Left colon (tissue), 2 donors: ENCODE measurements at regions not wholly inside any gene's neighbourhood (a gene's known extent, or its start where the extent isn't known, plus 50 kb on each side); places are given as distances from the start of the nearest gene placed in this dataset.
"Not testable (repeated sequence)": the region's sequence is repeated elsewhere in the genome, so short reads cannot be mapped to it uniquely, and the experiment has no call there.

ENCODE experiments used
- ATAC-seq: fragments of 200-7000 bp; cut with Tn5 transposase; one replicate; pipeline ENCODE4 v1.9.1; 2020; ENCODE audit warnings: mild to moderate bottlenecking, moderate library complexity
- DNase-seq, 2 donors: peaks; one replicate each; pipeline ENCODE4 v3.0.0-alpha.2; 2020
- intact Hi-C, 2 donors: fragments of 100-400 bp; cut with DNase I in 1 of 2; cut with micrococcal nuclease in 1 of 2; formaldehyde crosslinking; loops; one replicate each; pipeline versions ENCODE4 v1.11.2 to v1.14.0; 2022; cut with DNase I, micrococcal nuclease
- donor health status: DM: no; HTN: no; CAD: no.
- donor health status: DM: yes; HTN: yes; CAD: no.

DNA sequence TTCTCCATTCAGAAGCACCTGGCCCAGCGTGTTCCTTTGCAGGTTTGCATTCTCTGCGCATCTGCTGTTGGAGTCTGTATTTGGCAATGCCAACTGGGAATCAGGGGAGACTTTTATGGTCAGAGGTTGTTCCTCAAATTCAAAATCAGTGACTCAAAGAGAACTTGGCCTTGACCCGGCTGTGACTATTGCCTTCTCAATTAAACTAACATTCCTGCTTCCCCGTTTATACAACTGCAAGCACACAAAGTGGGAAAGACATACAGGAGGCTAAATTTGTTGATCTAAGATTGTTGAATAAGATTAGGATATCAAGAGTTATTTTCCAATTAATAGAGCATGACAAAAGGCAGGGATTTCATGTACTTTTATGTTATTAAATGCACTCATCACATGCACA is 402.4 kb upstream of the IRX2 start:
- ATAC-seq, result no peak
- DNase-seq, result no peak
- intact Hi-C loops, result no loop called here

DNA sequence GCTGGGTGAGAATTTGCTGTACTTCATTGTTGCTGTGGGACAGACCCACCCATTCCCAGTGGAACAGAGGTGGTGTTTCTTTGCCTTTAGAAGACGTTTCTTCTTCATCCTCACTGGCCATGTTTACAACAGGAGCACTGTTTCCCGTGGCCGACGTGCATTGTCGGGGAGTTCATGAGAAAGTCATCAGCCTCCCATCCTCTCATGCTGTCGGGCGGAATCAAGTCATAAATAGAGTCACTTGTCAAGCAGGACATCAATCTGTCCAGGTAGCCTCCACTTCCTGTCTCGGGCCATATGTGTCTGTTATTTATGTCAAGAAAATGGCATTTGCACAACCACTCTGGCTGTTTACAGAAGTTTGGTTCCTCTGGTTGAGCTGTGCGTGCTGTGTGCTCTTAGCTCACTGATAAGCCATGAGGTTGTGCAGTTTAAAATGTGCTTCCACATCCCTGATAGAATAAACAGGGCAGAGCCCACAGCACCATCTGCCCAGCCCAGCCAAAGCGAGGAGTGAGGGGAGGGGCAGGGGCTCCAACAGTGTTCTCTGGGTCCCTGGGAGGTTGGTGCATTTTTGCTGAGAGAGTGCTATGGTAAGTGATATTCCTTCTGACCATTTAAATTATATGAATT is 401.9 kb upstream of the IRX2 start:
- intact Hi-C loops, result no loop called here
- ATAC-seq (no peak), DNase-seq (no peak)

DNA sequence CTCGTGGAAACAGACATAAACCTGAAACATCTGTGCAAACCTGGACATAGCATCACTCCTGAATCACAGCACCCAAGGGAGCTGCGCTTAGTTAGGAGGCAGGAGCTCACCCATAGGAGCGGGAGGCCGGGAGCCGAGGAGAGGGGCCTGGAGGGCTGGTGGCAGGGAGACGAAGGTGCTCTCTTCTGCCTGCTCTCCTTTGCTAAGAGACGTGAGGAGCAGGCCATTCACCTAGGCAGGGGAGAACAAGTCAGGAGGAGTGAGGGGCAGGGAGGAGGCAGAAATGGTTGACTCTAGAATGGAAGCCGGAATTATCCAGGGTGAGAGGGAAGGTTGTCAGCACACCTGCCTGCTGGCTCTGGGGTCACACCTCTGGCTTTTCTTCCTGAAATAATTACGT is 398.4 kb upstream of the IRX2 start:
- intact Hi-C loops, result no loop called here
- DNase-seq (no peak), ATAC-seq (no peak)

DNA sequence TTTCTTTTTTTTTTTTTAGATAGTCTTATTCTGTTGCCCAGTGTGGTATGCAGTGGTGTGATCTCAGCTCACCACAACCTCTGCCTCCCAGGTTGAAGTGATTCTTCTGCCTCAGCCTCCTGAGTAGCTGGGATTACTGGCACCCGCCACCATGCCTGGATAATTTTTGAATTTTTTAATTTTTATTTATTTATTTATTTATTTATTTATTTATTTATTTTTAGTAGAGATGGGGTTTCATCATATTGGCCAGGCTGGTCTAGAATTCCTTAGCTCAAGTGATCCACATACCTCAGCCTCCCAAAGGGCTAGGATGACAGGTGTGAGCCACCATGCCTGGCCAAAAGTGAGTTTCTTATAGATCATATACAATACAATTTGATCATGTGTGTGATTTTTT is 395.9 kb upstream of the IRX2 start:
- DNase-seq, intact Hi-C loops, ATAC-seq: not testable (repeated sequence)

DNA sequence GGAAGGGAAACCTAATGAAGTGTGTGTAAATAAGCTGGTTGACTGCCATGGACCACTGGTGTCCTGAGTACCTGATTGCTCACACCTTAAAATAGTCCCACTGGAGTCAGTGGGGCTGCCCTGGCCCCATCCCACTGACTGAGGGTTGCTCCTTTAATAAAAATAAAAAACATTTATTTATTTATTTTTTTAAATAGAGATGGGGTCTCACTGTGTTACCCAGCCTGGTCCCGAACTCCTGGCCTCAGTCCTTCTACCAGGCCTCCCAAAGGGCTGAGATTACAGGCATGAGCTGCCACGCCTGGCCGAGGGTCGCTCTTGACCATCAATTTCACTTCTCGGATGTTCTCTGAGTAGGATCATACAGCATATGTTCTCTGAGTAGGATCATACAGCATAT is 394.2 kb upstream of the IRX2 start:
- DNase-seq (no peak), ATAC-seq (no peak)
- intact Hi-C loops, result no loop called here

DNA sequence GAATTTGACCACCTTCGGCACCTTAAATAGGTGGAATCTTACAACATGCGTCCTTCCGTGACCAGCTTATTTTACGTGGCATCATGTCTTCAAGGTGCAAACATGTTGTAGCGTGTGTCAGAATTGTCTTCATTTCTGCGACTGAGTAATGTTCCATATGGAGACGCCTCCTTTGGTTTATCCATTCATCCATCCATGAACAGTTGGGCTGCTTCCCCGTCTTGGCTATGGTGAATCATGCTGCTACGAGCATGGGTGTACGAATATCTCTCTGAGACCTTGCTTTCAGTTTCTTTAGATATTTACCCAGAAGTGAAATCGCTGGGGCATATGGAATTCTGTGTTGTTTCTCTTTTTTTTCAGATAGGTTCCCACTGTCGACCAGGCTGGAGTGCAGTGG is 391.9 kb upstream of the IRX2 start:
- DNase-seq (no peak), ATAC-seq (no peak)
- intact Hi-C loops, result no loop called here

DNA sequence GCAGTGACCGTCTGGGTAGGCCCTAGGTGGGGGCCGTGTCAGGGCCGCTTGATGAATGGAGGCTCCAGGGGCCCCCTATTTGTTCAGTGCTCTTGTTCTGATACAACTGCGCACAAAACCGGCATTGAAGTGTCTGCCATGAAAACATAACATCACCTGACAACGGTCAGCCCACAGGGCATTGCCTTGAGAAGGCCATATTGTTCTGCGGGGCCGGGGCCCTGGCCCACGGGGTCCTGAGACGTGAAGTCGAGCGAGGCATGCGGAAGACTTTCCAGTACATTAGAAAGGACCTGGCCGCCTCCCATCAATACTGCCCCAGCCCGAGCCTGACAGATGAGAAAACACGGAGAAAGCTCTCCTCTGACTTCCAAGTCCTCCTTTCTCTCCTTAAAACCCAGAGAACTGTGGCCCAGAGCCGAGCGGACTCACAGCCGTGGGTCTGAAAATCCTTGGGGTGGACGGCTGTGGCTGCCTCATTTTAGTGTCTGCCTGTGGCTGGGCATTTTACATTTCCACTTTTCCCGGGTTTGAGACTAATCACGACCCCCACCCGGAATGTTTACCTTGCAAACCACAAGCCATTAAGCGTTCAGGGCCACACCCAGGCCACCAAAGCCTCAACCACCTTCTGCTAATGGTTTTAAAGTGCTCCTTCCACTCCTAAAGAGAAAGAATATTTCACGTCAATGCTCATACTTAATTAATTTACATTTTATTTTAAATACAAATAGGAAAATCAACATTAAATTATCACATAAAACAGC is 391.0 kb upstream of the IRX2 start:
- ATAC-seq, result no peak
- intact Hi-C loops, result no loop called here
- no peak for DNase-seq

DNA sequence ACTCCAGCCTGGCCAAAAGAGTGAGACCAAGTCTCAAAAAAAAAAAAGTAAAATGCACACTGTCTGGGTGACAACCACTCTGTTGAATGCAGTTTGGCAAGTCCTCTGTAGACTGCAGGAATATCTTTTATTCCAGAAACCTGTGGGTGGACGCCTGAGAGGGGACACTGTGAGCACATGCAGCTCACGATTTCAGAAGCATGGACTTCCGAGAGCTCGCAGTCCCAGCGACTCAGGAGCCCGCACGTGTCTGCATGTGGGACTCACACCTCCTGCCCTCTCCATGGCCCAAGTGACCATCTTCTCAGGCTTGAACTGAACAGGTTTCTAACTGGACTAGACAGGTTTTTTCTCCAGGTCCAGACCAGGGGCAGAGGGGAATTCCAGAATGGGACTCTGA is 388.6 kb upstream of the IRX2 start:
- DNase-seq, result no peak
- intact Hi-C loops, result no loop called here
- ATAC-seq, result no peak

DNA sequence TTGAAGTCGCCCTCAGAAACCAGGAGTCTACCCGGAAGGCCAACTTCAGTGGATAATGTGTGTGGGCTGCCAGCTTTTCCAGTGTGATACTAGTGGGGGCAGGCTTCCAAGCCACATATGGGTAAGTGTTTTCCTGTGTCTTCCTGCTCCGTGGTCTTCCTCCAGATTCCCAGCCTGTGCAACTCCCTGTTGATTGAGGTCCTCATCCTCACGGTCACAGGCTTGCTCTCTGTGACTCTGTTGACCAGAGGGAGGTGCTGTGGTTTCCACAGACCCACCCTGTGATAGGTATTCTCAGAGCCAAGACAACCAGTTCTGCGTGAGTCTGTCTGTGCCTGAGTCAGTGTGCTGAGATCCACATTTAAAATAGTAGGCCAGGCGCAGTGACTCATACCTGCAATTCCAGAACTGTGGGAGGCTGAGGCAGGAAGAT is 388.0 kb upstream of the IRX2 start:
- DNase-seq, result no peak
- no peak for ATAC-seq
- intact Hi-C loops, result no loop called here

DNA sequence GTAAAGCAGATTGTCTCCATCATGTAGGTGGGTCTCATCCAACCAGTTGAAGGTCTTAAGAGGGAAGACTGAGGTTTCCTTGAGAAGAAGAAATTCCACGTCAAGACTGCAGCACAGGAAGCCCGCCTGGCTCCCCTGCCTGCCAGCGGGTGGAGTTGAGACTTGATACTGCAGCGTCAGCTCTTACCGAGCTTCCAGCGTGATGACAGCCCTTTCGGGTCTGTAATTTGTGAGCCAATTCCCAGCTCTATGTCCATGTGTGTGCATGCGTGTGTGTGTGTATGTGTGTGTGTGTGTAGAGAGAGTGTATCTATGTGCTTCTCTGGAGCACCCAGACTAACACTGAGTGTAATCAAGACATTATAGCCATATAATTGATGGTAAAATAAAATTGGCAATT is 379.7 kb upstream of the IRX2 start:
- ATAC-seq, result no peak

DNA sequence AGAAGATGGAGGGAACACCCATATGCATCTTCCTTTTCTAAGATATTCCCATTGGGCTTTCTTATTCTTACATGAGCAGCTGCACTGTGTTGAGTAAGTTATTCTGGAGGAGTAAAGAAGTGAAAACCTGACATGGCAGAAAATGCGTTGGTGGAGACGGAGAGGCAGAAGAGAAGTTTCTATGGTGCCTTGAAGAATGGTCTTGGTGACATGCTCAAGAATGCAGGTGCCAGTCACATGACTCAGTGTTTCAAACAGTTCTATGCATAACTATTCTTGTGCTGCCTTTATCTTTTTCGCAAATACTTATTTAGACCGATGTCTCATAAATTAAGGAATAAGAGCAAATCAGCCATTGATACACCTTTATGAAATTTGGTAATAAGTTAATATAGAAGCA is 377.8 kb upstream of the IRX2 start:
- DNase-seq (no peak), ATAC-seq (no peak)
- intact Hi-C loops, result no loop called here

More for the DNA sequence above, 379.7 kb upstream of the IRX2 start:
- intact Hi-C loops, result no loop called here
- no peak for DNase-seq

DNA sequence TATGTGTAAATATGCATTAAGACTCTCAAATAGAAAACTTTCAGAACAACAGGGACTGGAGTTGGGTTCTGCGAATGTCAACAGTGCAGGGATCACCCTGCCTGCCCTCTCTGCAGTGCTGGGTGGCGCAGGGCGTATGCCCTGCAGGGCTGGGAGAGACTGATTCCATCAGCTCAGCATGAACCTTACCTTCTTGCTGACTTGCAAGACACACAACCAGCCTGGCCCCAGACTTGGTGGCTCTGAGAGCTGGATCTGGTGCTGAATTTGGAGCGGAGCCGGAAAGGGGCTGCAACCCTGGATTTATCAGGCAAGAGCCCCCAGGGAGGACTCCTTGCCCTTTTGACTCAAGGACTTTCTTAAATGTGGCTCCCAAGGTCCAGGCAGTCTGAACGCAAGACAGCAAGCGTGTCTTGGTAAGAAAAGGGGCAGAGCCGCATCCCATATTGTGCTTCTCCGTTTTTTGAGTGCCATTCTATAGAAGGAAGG is 376.0 kb upstream of the IRX2 start:
- DNase-seq (no peak), ATAC-seq (no peak)
- intact Hi-C loops, result no loop called here

DNA sequence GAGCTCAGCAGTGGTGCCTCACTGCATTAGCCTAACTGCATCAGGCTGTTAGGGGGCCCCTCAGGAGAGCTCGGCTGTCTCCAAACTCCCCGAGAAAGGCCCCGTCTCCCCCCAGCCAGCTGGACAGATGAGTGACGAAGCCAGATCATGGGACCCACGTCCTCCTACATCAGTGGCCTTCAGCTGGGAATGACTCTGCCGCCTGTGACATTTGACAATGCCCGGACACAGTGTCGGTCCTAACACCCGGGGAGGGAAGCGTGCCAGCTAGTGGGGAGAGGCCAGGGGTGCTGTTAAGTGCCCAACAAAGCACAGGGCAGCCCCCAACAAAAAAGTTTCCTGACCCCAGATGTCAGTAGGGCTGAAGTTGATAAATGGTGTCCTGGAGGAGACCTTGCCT is 375.2 kb upstream of the IRX2 start:
- DNase-seq, result no peak
- intact Hi-C loops, result no loop called here
- ATAC-seq, result no peak

DNA sequence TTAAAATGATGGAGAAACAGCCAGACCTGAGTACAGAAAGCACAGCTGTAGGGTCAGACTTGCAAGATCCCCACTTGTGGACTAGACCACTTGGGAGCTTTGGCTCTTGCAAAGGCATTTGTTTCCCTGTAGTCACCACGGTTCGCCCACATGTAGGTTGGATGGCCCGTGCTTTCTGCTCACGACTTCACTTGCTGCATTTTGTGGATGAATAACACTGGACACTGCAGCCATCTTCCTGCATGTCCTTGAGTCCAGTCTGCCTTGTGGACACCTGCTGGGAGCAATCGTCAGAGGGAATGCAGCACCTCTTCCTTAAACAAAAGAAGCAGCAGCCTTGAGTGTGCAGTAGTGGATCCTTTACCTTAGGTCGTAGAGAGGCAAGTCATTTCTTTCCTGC is 372.9 kb upstream of the IRX2 start:
- ATAC-seq, result no peak
- no peak for DNase-seq
- intact Hi-C loops, result no loop called here

DNA sequence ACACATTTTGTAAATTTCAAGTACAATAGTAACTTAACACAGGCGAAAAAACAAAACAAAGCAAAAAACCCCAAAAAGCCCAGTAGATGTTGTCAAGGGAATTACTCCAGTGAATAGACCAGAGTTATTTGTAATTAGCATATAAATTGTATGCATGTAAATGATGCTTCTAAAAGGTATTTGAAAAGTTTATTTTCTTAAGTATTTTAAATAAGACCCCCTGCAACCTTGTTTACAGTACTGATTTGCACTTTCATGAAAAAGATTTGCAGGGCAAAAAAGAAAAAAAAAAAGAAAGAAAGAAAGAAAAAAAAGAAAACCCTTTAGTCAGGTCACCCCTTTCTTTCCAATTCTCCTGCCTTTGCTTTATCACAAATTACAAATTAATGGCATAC is 372.3 kb upstream of the IRX2 start:
- no peak for ATAC-seq
- intact Hi-C loops, result no loop called here
- DNase-seq, result no peak

DNA sequence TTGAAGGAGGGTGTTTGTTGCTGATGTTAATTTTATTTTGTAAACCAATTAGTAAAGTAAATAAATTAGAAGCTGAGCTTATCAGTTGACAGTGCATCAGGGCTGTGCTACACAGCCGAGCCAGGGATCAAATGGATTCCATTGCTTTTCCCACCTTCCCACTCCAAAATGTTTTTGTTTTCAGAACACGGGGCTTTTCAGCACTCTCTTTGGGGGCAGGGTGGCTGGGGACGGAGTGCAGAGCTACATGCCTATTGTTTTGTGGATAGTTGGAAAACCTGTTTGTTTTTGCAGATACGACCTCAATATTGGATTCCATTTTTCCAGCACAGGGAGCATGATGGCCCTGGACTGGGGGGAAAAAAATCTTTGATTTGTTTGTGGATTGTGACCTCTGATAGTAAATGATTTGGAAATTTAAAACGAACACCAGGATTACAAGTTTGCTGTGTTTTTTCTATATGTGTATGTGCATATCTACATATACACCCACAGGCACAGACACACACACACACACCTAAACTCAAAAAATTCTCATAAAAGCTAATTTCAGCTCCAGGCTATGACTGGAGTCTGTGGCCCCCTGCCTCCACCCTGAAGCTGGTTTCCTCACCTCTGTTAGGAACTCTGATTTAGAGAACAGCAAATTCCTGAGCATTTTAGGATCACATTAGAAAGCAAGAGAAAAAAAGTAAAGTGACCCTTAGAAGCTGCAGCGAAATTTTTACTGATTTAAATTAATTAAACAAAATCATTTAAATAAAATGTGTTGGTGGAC is 371.7 kb upstream of the IRX2 start:
- no peak for DNase-seq
- intact Hi-C loops, result no loop called here
- ATAC-seq, result no peak

DNA sequence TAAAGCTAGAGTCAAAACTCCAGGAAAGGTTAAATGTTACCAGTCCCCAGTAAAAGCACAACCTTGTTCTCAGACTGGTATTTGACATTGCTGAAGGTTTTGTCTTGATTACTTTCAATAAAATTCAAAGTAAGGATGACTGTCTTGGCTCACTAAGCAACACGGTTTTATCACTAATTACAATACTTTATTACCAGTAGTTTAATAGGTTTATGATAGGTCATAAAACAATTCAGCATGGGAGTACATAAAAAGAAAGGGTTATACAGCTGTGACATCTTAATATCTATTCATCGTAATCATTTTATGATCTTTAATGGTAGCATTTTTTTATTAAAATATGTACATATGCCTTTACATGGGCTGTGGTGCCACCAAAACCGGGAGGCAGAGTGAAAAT is 370.7 kb upstream of the IRX2 start:
- ATAC-seq (peak; percentile 81), DNase-seq (no peak)
- intact Hi-C loops, result no loop called here

DNA sequence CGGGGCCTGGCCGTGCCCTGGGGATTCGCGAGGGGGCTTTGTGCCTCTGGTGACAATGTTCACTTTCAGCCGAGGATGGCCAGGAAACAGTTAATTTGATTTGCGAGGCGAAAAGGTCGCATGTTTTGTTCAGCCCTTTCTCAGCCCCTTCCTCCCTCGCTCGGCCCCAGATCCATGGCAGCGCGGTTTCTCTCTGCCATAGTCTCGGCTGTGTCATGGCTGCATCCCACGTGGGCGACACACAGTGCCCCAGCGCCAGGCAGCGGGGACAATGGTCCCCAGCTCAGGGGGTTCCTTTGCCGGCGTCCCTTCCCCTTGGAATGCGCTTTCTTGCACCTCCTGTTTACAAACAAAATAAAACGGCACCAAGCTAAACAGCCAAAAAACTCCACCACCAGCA is 370.3 kb upstream of the IRX2 start:
- intact Hi-C loops, result no loop called here
- no peak for DNase-seq
- no peak for ATAC-seq

DNA sequence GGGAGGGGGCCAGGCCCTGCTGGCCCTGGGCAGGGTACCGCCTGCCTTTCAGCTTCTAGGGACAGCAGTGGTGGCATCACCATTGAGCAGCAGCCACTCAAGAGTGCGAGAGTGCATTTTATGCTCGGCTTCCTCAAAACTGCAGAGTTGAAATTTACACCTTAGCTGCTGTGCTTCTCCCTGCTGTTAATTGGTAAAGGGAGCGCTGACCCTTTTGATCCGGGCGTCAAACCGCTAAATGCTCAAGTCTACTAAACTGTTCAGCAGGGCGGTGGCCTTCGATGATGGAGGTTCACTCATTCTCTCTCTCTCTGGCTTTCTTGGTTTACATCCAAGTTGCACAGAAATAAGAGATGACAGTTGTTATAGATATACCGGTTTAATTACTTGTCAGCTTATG is 368.6 kb upstream of the IRX2 start:
- no peak for DNase-seq
- ATAC-seq, result no peak
- intact Hi-C loops, result no loop called here

DNA sequence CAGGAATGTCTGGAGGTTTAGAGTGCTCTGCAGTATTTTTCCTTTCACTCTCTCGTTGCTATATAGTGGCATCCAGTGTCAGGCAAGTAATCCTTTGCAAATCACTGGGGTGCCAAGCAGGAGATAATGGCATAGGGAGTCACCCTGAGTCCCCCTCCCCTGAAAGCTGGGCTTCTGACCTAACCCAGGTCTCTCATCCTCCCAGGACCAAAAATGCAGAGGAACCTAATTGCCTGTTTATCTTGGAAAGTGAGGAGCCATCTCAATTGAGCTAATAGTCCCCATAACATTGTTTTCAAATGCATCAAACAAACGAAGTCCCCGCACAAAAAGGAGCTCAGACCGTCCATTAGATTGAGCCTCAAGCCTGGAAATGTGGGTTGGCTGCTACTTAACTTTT is 368.0 kb upstream of the IRX2 start:
- DNase-seq (no peak), ATAC-seq (no peak)
- intact Hi-C loops, result no loop called here
